ENCODE measurements at regions not wholly inside any gene's neighbourhood (a gene's known extent, or its start where the extent isn't known, plus 50 kb on each side); places are given as distances from the start of the nearest gene placed in this dataset.

- TF ChIP-seq ZBTB21 (CRISPR knock-in tag; IDR thresholded peaks at IDR 0.05) (no peak), EZH2 (conservative IDR thresholded peaks at IDR 0.05; ENCODE audit: low read depth, low read length) (no peak)
These were observed 141.7 kb downstream of the NXNL2 start for GRCh38 chr9:88676644-88677043.
